Naive thymus-derived CD4-positive, alpha-beta T cell (primary cell): ENCODE measurements at regions not wholly inside any gene's neighbourhood (a gene's known extent, or its start where the extent isn't known, plus 50 kb on each side); places are given as distances from the start of the nearest gene placed in this dataset.

Source experiments
- ATAC-seq: fragments of 150-1000 bp; cut with Tn5 transposase; 2 replicates; pipeline ENCODE4 v1.10.0; 2021; ENCODE audit warnings: mild to moderate bottlenecking, moderate library complexity
- CTCF ChIA-PET: fragments of 350-600 bp; sonication (Branson Sonifier 250); formaldehyde crosslinking; loops from one replicate; lab custom pipeline; 2021; ENCODE audit warnings: antibody characterized with exemption; lab: Charles Lee
- POLR2A ChIA-PET: fragments of 350-600 bp; sonication (Branson Sonifier 250); formaldehyde crosslinking; loops from one replicate; lab custom pipeline; 2021; ENCODE audit warnings: antibody characterized with exemption, inconsistent platforms; lab: Charles Lee
- DNase-seq, 9 donors: peaks; one replicate each; pipeline versions ENCODE4 v3.0.0 to v3.0.0-alpha.2; 2020 to 2022; ENCODE audit warnings: mixed read lengths in 1 of 9
- H3K27ac ChIP-seq: one replicate; pipeline ENCODE4 v1.7.0; 2013; ENCODE audit warnings: mild to moderate bottlenecking, low read depth, low read length, moderate library complexity
- H3K27me3 ChIP-seq, 2 donors: one replicate each; pipeline ENCODE4 v1.7.0; 2013; ENCODE audit warnings: low read length in 2 of 2, mild to moderate bottlenecking in 2 of 2, moderate library complexity in 2 of 2; ENCODE audit not compliant: control insufficient read depth in 2 of 2, insufficient read depth in 2 of 2
- H3K36me3 ChIP-seq, 3 experiments: 1 replicate in 2 of 3; 2 replicates in 1 of 3; pipeline ENCODE4 v1.7.0; 2013; ENCODE audit warnings: low read length in 3 of 3, mild to moderate bottlenecking in 3 of 3, moderate library complexity in 1 of 3; ENCODE audit not compliant: insufficient read depth in 3 of 3, control insufficient read depth in 2 of 3
- H3K4me1 ChIP-seq, 2 donors: one replicate each; pipeline ENCODE4 v1.7.0; 2013; ENCODE audit warnings: low read length in 2 of 2, mild to moderate bottlenecking in 2 of 2, moderate library complexity in 1 of 2; ENCODE audit not compliant: control insufficient read depth in 2 of 2, insufficient read depth in 2 of 2
- H3K4me3 ChIP-seq: 2 replicates; pipeline ENCODE4 v1.7.0; 2013; ENCODE audit warnings: mild to moderate bottlenecking, low read length
- H3K9me3 ChIP-seq, 3 experiments: 1 replicate in 2 of 3; 2 replicates in 1 of 3; pipeline ENCODE4 v1.7.0; 2013; ENCODE audit warnings: low read length in 3 of 3; ENCODE audit not compliant: control insufficient read depth in 2 of 3
- H3K27ac Mint-ChIP-seq, 9 donors: one replicate each; pipeline ENCODE4 v1.8.0; 2020 to 2022; ENCODE audit warnings: mixed read lengths in 9 of 9, mild to moderate bottlenecking in 8 of 9, moderate library complexity in 5 of 9, inconsistent platforms in 2 of 9
- H3K27me3 Mint-ChIP-seq, 5 donors: one replicate each; pipeline ENCODE4 v1.8.0; 2021 to 2022; ENCODE audit warnings: mixed read lengths in 5 of 5, mild to moderate bottlenecking in 1 of 5
- H3K36me3 Mint-ChIP-seq, 5 donors: one replicate each; pipeline ENCODE4 v1.8.0; 2020 to 2022; ENCODE audit warnings: mixed read lengths in 5 of 5, mild to moderate bottlenecking in 3 of 5, inconsistent platforms in 1 of 5
- H3K4me1 Mint-ChIP-seq, 7 donors: one replicate each; pipeline ENCODE4 v1.8.0; 2020 to 2022; ENCODE audit warnings: mixed read lengths in 7 of 7, mild to moderate bottlenecking in 3 of 7, inconsistent platforms in 1 of 7
- H3K4me3 Mint-ChIP-seq, 10 donors: one replicate each; pipeline ENCODE4 v1.8.0; 2020 to 2022; ENCODE audit warnings: mild to moderate bottlenecking in 10 of 10, mixed read lengths in 10 of 10, moderate library complexity in 6 of 10, inconsistent platforms in 2 of 10
- H3K9me3 Mint-ChIP-seq, 11 donors: one replicate each; pipeline ENCODE4 v1.8.0; 2020 to 2022; ENCODE audit warnings: mixed read lengths in 11 of 11, mild to moderate bottlenecking in 4 of 11, inconsistent platforms in 1 of 11, moderate library complexity in 1 of 11
- intact Hi-C, 2 donors: fragments of 100-400 bp; cut with micrococcal nuclease; formaldehyde crosslinking; loops; one replicate each; pipeline ENCODE4 v1.15.1; 2023

- Mint-ChIP-seq H3K4me3 (no peak overlapping the region), H3K4me1 (no peaks in the 10 kb centered on the region), H3K27ac (no peak overlapping the region), H3K9me3 (no peaks in the 10 kb centered on the region), H3K27me3 (peaks cover 0 to 9% (median 0%) of the 10 kb centered on the region in 5 donors), H3K36me3 (no peaks in the 10 kb centered on the region)
- ATAC-seq, result no peak
- POLR2A ChIA-PET, result no interaction called here
- no peak for DNase-seq
- no peaks in the 10 kb centered on the region for H3K4me1 ChIP-seq
- no peak overlapping the region for H3K4me3 ChIP-seq
- intact Hi-C loops, result no loop called here
- H3K27me3 ChIP-seq, result no peaks in the 10 kb centered on the region
- H3K36me3 ChIP-seq, result no peaks in the 10 kb centered on the region
- CTCF ChIA-PET, result no interaction called here
- no peaks in the 10 kb centered on the region for H3K9me3 ChIP-seq
- no peak overlapping the region for H3K27ac ChIP-seq
These were observed 124.5 kb upstream of the GALNT2 start for GRCh38 chr1:229942501-229942900.

- Mint-ChIP-seq H3K9me3 (no peaks in the 10 kb centered on the region), H3K27ac (no peak overlapping the region), H3K36me3 (no peaks in the 10 kb centered on the region), H3K27me3 (peaks cover 0 to 9% (median 3%) of the 10 kb centered on the region in 5 donors), H3K4me1 (no peaks in the 10 kb centered on the region), H3K4me3 (no peak overlapping the region)
- intact Hi-C loops, result no loop called here
- Histone ChIP-seq H3K27ac (no peak overlapping the region), H3K27me3 (no peaks in the 10 kb centered on the region), H3K4me1 (no peaks in the 10 kb centered on the region), H3K36me3 (no peaks in the 10 kb centered on the region), H3K9me3 (no peaks in the 10 kb centered on the region), H3K4me3 (no peak overlapping the region)
- ATAC-seq (no peak), DNase-seq (no peak)
- CTCF ChIA-PET, result interaction anchor here (0.5 kb wide), 1 partner anchor 18 kb away, joined by 4 read pairs; no protein-coding TSS in a partner anchor
- POLR2A ChIA-PET, result no interaction called here
These were observed 123.8 kb upstream of the GALNT2 start for GRCh38 chr1:229943148-229943714.

DNA sequence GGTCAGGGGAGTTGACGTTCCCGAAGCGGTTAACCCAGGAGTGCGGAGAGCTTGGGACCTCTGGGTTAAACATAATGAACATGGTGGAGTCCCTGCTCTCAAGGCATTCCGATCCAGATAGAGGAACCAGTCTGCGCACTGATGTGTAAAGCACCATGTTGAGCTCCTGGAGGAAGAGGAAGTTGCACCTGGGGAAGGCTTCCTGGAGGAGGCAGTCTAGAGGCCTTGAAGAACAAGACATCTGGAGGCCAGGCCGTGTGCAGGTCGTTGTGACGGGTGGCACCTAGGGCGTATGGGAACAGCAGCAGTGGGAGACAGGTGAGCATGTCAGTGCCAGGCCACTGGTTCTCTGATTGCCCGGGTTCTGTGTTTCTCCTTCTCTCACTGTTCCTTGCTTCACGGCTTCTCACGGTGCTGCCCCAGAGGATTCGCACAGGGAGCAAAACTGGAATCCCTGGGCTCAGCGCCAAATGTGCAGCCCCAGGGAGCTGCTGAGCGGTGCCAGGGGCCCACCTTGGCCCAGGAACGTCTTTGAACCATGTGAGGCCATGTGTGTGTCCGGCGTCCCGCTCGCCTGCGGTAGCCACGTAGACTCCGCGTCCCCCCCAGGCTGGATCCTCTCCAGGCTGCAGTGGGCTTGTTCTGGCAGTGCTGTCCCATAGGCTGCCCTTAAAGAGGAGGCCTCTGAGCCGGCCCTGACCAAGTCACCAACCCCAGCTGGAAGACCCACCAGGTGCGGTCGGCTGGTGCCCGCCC is 122.9 kb upstream of the GALNT2 start:
- intact Hi-C loops, result no loop called here
- H3K27me3 Mint-ChIP-seq, result peaks cover 0 to 9% (median 8%) of the 10 kb centered on the region in 5 donors
- H3K36me3 Mint-ChIP-seq, result no peaks in the 10 kb centered on the region
- no peaks in the 10 kb centered on the region for H3K9me3 Mint-ChIP-seq
- Histone ChIP-seq H3K27me3 (no peaks in the 10 kb centered on the region), H3K4me1 (no peaks in the 10 kb centered on the region), H3K9me3 (no peaks in the 10 kb centered on the region), H3K27ac (no peak overlapping the region), H3K4me3 (no peak overlapping the region), H3K36me3 (no peaks in the 10 kb centered on the region)
- CTCF ChIA-PET, result interaction anchor here (0.5 kb wide), 1 partner anchor 19 kb away, joined by 4 read pairs; no protein-coding TSS in a partner anchor
- H3K4me3 Mint-ChIP-seq, result no peak overlapping the region
- no peak overlapping the region for H3K27ac Mint-ChIP-seq
- POLR2A ChIA-PET, result no interaction called here
- ATAC-seq (no peak), DNase-seq (no peak)
- H3K4me1 Mint-ChIP-seq, result no peaks in the 10 kb centered on the region

GRCh38 chr1:229945795-229946194 is 121.2 kb upstream of the GALNT2 start:
- intact Hi-C loops, result no loop called here
- Mint-ChIP-seq H3K4me1 (no peaks in the 10 kb centered on the region), H3K36me3 (no peaks in the 10 kb centered on the region), H3K9me3 (no peaks in the 10 kb centered on the region), H3K4me3 (no peak overlapping the region), H3K27me3 (peaks cover 0 to 20% (median 4%) of the 10 kb centered on the region in 5 donors), H3K27ac (no peak overlapping the region)
- ATAC-seq (no peak), DNase-seq (no peak)
- no peaks in the 10 kb centered on the region for H3K9me3 ChIP-seq
- H3K4me3 ChIP-seq, result no peak overlapping the region
- H3K36me3 ChIP-seq, result no peaks in the 10 kb centered on the region
- ChIA-PET CTCF (no interaction called here), POLR2A (no interaction called here)
- no peak overlapping the region for H3K27ac ChIP-seq
- no peaks in the 10 kb centered on the region for H3K4me1 ChIP-seq
- H3K27me3 ChIP-seq, result no peaks in the 10 kb centered on the region

GRCh38 chr1:229947968-229948367 is 119.1 kb upstream of the GALNT2 start:
- H3K27ac ChIP-seq, result no peak overlapping the region
- ChIA-PET CTCF (no interaction called here), POLR2A (no interaction called here)
- Mint-ChIP-seq H3K27me3 (peaks cover 0 to 23% (median 6%) of the 10 kb centered on the region in 5 donors), H3K4me1 (peaks cover 0 to 7% (median 0%) of the 10 kb centered on the region in 7 donors), H3K27ac (no peak overlapping the region), H3K4me3 (no peak overlapping the region), H3K9me3 (no peaks in the 10 kb centered on the region), H3K36me3 (peaks cover 0 to 4% (median 0%) of the 10 kb centered on the region in 5 donors)
- ATAC-seq (no peak), DNase-seq (no peak)
- H3K4me3 ChIP-seq, result no peak overlapping the region
- intact Hi-C loops, result no loop called here
- no peaks in the 10 kb centered on the region for H3K9me3 ChIP-seq
- H3K4me1 ChIP-seq, result no peaks in the 10 kb centered on the region
- H3K27me3 ChIP-seq, result no peaks in the 10 kb centered on the region
- H3K36me3 ChIP-seq, result no peaks in the 10 kb centered on the region

GRCh38 chr1:229948438-229948837 is 118.6 kb upstream of the GALNT2 start:
- no peak overlapping the region for H3K27ac Mint-ChIP-seq
- Histone ChIP-seq H3K27me3 (no peaks in the 10 kb centered on the region), H3K9me3 (no peaks in the 10 kb centered on the region), H3K4me1 (no peaks in the 10 kb centered on the region), H3K27ac (no peak overlapping the region), H3K4me3 (no peak overlapping the region), H3K36me3 (no peaks in the 10 kb centered on the region)
- H3K27me3 Mint-ChIP-seq, result peaks cover 0 to 23% (median 6%) of the 10 kb centered on the region in 5 donors
- no peak for DNase-seq
- no peaks in the 10 kb centered on the region for H3K9me3 Mint-ChIP-seq
- CTCF ChIA-PET, result no interaction called here
- no peak overlapping the region for H3K4me3 Mint-ChIP-seq
- intact Hi-C loops, result no loop called here
- ATAC-seq, result no peak
- H3K36me3 Mint-ChIP-seq, result peaks cover 0 to 4% (median 1%) of the 10 kb centered on the region in 5 donors
- POLR2A ChIA-PET, result no interaction called here
- peaks cover 0 to 10% (median 4%) of the 10 kb centered on the region in 7 donors for H3K4me1 Mint-ChIP-seq

DNA sequence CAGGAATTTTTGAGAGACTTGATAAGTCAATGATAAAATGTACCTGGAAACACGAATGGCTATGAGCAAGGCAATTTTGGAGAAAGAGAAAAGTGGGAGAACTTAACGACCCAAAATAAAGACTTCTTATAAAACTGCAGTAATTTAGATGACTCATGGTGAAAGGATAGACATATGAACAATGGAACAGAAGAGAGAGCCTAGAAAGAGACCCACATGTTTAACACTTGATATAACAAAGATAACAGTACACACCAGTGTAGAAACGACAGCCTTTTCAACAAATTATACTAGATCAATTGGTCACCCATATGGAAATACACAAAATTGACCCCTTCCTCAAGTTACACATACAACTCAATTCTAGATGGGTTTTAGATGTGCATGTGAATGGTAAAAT is 117.5 kb upstream of the GALNT2 start:
- Histone ChIP-seq H3K27me3 (no peaks in the 10 kb centered on the region), H3K27ac (no peak overlapping the region), H3K36me3 (no peaks in the 10 kb centered on the region), H3K9me3 (no peaks in the 10 kb centered on the region), H3K4me3 (no peak overlapping the region), H3K4me1 (no peaks in the 10 kb centered on the region)
- intact Hi-C loops, result no loop called here
- Mint-ChIP-seq H3K27ac (no peak overlapping the region), H3K4me3 (no peak overlapping the region), H3K36me3 (peaks cover 0 to 4% (median 1%) of the 10 kb centered on the region in 5 donors), H3K9me3 (peaks cover 0 to 3% (median 0%) of the 10 kb centered on the region in 11 donors), H3K27me3 (peaks cover 0 to 23% (median 6%) of the 10 kb centered on the region in 5 donors), H3K4me1 (peaks cover 0 to 21% (median 14%) of the 10 kb centered on the region in 7 donors)
- POLR2A ChIA-PET, result no interaction called here
- CTCF ChIA-PET, result no interaction called here
- DNase-seq (no peak), ATAC-seq (no peak)
